ENCODE measurements at regions not wholly inside any gene's neighbourhood (a gene's known extent, or its start where the extent isn't known, plus 50 kb on each side); places are given as distances from the start of the nearest gene placed in this dataset.

- in situ Hi-C loops (cut with MboI; ENCODE audit: low pct_ligation_motif_present in 1 of 4, low pct_unique_long_range_greater_than_20kb in 1 of 4, low sequenced_read_pairs in 3 of 4): loop anchor here in 1 of 4 donors (25.0 kb wide), 1 partner anchor 120 kb away; no protein-coding TSS in a partner anchor
- DNase-seq: no peak
Measured at GRCh38 chr20:24791953-24792352, 157.1 kb upstream of the CST7 start.

GRCh38 chr20:24792641-24793495, 156.2 kb upstream of the CST7 start:
- in situ Hi-C loops (cut with MboI; ENCODE audit: low pct_ligation_motif_present in 1 of 4, low pct_unique_long_range_greater_than_20kb in 1 of 4, low sequenced_read_pairs in 3 of 4) (loop anchor here in 1 of 4 donors (25.0 kb wide), 1 partner anchor 119 kb away; no protein-coding TSS in a partner anchor), intact Hi-C loops (cut with DNase I; ENCODE audit: low total_unique reads) (no loop called here)
- no peaks in the 10 kb centered on the region for H3K36me3 ChIP-seq
- no peaks in the 10 kb centered on the region for H3K4me1 ChIP-seq
- H3K27ac ChIP-seq: no peak overlapping the region
- DNase-seq: no peak
- WGBS, 2 donors (ENCODE audit: low coverage in 1 of 2): 86% methylated on average over 22 of the region's 24 CpGs; no CpG with 5 or more reads in 1 of the 2 donors
- TF ChIP-seq POLR2A (IDR thresholded peaks at IDR 0.05) (no peak), POLR2AphosphoS5 (IDR thresholded peaks at IDR 0.05) (no peak), EP300 (IDR thresholded peaks at IDR 0.05; ENCODE audit: low read depth) (no peak)
- TF ChIP-seq, protein P1, sequence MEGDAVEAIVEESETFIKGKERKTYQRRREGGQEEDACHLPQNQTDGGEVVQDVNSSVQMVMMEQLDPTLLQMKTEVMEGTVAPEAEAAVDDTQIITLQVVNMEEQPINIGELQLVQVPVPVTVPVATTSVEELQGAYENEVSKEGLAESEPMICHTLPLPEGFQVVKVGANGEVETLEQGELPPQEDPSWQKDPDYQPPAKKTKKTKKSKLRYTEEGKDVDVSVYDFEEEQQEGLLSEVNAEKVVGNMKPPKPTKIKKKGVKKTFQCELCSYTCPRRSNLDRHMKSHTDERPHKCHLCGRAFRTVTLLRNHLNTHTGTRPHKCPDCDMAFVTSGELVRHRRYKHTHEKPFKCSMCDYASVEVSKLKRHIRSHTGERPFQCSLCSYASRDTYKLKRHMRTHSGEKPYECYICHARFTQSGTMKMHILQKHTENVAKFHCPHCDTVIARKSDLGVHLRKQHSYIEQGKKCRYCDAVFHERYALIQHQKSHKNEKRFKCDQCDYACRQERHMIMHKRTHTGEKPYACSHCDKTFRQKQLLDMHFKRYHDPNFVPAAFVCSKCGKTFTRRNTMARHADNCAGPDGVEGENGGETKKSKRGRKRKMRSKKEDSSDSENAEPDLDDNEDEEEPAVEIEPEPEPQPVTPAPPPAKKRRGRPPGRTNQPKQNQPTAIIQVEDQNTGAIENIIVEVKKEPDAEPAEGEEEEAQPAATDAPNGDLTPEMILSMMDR (IDR thresholded peaks at IDR 0.05): no peak
- no peak overlapping the region for H3K4me3 ChIP-seq
- no peaks in the 10 kb centered on the region for H3K27me3 ChIP-seq
- no peaks in the 10 kb centered on the region for H3K9me3 ChIP-seq

More at GRCh38 chr20:24791953-24792352, 157.1 kb upstream of the CST7 start:
- Histone ChIP-seq H3K36me3 (no peaks in the 10 kb centered on the region), H3K4me1 (no peaks in the 10 kb centered on the region), H3K4me3 (no peak overlapping the region), H3K9me3 (no peaks in the 10 kb centered on the region), H3K27ac (no peak overlapping the region), H3K27me3 (no peaks in the 10 kb centered on the region)
- intact Hi-C loops (cut with DNase I; ENCODE audit: low total_unique reads): no loop called here
- WGBS, 2 donors (ENCODE audit: low coverage in 1 of 2): 86% methylated on average over 2 of the region's 2 CpGs; no CpG with 5 or more reads in 1 of the 2 donors
- TF ChIP-seq POLR2A (IDR thresholded peaks at IDR 0.05) (no peak), EP300 (IDR thresholded peaks at IDR 0.05; ENCODE audit: low read depth) (no peak), POLR2AphosphoS5 (IDR thresholded peaks at IDR 0.05) (no peak)
- TF ChIP-seq, protein P1 (IDR thresholded peaks at IDR 0.05): no peak

- no peaks in the 10 kb centered on the region for H3K4me1 ChIP-seq
- DNase-seq: no peak
- 58% methylated on average over 8 of the region's 8 CpGs; no CpG with 5 or more reads in 1 of the 2 donors for WGBS, 2 donors (ENCODE audit: low coverage in 1 of 2)
- H3K9me3 ChIP-seq: no peaks in the 10 kb centered on the region
- in situ Hi-C loops (cut with MboI; ENCODE audit: low pct_ligation_motif_present in 1 of 4, low pct_unique_long_range_greater_than_20kb in 1 of 4, low sequenced_read_pairs in 3 of 4): loop anchor here in 1 of 4 donors (25.0 kb wide), 1 partner anchor 117 kb away; no protein-coding TSS in a partner anchor
- intact Hi-C loops (cut with DNase I; ENCODE audit: low total_unique reads): no loop called here
- H3K4me3 ChIP-seq: no peak overlapping the region
- H3K27ac ChIP-seq: no peak overlapping the region
- TF ChIP-seq EP300 (IDR thresholded peaks at IDR 0.05; ENCODE audit: low read depth): no peak
- no peak for TF ChIP-seq POLR2AphosphoS5 (IDR thresholded peaks at IDR 0.05)
- no peaks in the 10 kb centered on the region for H3K36me3 ChIP-seq
- no peaks in the 10 kb centered on the region for H3K27me3 ChIP-seq
Measured at GRCh38 chr20:24795436-24795835, 153.6 kb upstream of the CST7 start.

DNA sequence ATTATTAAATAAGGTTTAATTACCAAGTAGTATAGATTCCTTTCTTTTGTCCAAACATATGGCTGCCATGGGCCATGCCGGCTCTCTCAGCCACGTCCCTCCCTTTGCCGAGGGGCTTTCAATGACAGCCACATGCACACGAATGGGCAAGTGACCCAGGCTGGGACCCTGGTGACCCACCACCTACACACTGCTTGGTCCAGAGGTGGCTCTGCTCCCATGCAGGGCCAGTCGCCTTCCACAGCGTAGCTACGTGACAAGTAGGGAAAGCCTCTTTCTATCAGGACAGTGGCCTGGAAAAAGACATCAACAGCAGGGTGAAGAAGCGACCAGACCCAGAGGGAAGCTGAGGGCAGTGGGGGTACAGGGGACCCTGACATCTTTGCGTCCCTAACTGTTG, 152.8 kb upstream of the CST7 start:
- no peaks in the 10 kb centered on the region for H3K36me3 ChIP-seq
- no peaks in the 10 kb centered on the region for H3K9me3 ChIP-seq
- WGBS, 2 donors (ENCODE audit: low coverage in 1 of 2): 87% methylated on average over 9 of the region's 9 CpGs; no CpG with 5 or more reads in 1 of the 2 donors
- in situ Hi-C loops (cut with MboI; ENCODE audit: low pct_ligation_motif_present in 1 of 4, low pct_unique_long_range_greater_than_20kb in 1 of 4, low sequenced_read_pairs in 3 of 4) (loop anchor here in 1 of 4 donors (25.0 kb wide), 1 partner anchor 116 kb away; no protein-coding TSS in a partner anchor), intact Hi-C loops (cut with DNase I; ENCODE audit: low total_unique reads) (no loop called here)
- no peak overlapping the region for H3K27ac ChIP-seq
- H3K4me3 ChIP-seq: no peak overlapping the region
- no peaks in the 10 kb centered on the region for H3K27me3 ChIP-seq
- TF ChIP-seq POLR2AphosphoS5 (IDR thresholded peaks at IDR 0.05): no peak
- TF ChIP-seq POLR2A (IDR thresholded peaks at IDR 0.05): no peak
- H3K4me1 ChIP-seq: no peaks in the 10 kb centered on the region
- no peak for DNase-seq

GRCh38 chr20:24797113-24797512, 152.0 kb upstream of the CST7 start:
- no peaks in the 10 kb centered on the region for H3K36me3 ChIP-seq
- H3K27ac ChIP-seq: no peak overlapping the region
- intact Hi-C loops (cut with DNase I; ENCODE audit: low total_unique reads) (no loop called here), in situ Hi-C loops (cut with MboI; ENCODE audit: low pct_ligation_motif_present in 1 of 4, low pct_unique_long_range_greater_than_20kb in 1 of 4, low sequenced_read_pairs in 3 of 4) (loop anchor here in 1 of 4 donors (25.0 kb wide), 1 partner anchor 115 kb away; no protein-coding TSS in a partner anchor)
- no peak for DNase-seq
- H3K27me3 ChIP-seq: no peaks in the 10 kb centered on the region
- no peaks in the 10 kb centered on the region for H3K9me3 ChIP-seq
- H3K4me1 ChIP-seq: no peaks in the 10 kb centered on the region
- 75 to 81% methylated on average over 6 of the region's 6 CpGs for WGBS, 2 donors (ENCODE audit: low coverage in 1 of 2)
- TF ChIP-seq POLR2A (IDR thresholded peaks at IDR 0.05) (no peak), POLR2AphosphoS5 (IDR thresholded peaks at IDR 0.05) (no peak), EP300 (IDR thresholded peaks at IDR 0.05; ENCODE audit: low read depth) (no peak)
- TF ChIP-seq, protein P1 (IDR thresholded peaks at IDR 0.05): no peak
- no peak overlapping the region for H3K4me3 ChIP-seq

Data from transverse colon (tissue), 4 donors.